GM10266 (cell line): ENCODE measurements at regions not wholly inside any gene's neighbourhood (a gene's known extent, or its start where the extent isn't known, plus 50 kb on each side); places are given as distances from the start of the nearest gene placed in this dataset.

Experiments
- DNase-seq: peaks from one replicate; pipeline ENCODE4 v3.0.0; 2012; ENCODE audit errors: extremely low spot score
- TF ChIP-seq, protein P1 (sequence below): IDR thresholded peaks from 2 replicates; pipeline ENCODE4 v1.5.1; 2012; ENCODE audit warnings: mild to moderate bottlenecking, low read depth; ENCODE audit not compliant: control insufficient read depth, insufficient read depth; ENCODE audit errors: missing control alignments

DNA sequence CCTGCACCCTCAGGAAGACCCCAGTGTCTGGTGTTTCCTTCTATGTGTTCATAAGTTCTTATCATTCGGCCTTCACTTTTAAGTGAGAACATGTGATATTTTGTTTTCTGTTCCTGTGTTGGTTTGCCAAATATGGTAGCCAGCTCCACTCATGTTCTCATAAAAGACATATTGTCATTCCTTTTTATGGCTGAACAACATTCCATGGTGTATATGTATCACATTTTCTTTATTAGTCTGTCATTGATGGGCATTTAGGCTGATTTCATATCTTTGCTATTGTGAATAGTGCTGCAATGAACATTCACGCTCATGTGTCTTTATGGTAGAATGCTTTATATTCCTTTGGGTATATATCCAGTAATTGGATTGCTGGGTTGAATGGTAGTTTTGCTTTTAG, 645.1 kb downstream of the SLC16A7 start:
- TF ChIP-seq, protein P1, sequence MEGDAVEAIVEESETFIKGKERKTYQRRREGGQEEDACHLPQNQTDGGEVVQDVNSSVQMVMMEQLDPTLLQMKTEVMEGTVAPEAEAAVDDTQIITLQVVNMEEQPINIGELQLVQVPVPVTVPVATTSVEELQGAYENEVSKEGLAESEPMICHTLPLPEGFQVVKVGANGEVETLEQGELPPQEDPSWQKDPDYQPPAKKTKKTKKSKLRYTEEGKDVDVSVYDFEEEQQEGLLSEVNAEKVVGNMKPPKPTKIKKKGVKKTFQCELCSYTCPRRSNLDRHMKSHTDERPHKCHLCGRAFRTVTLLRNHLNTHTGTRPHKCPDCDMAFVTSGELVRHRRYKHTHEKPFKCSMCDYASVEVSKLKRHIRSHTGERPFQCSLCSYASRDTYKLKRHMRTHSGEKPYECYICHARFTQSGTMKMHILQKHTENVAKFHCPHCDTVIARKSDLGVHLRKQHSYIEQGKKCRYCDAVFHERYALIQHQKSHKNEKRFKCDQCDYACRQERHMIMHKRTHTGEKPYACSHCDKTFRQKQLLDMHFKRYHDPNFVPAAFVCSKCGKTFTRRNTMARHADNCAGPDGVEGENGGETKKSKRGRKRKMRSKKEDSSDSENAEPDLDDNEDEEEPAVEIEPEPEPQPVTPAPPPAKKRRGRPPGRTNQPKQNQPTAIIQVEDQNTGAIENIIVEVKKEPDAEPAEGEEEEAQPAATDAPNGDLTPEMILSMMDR = no peak
- DNase-seq = no peak

DNA sequence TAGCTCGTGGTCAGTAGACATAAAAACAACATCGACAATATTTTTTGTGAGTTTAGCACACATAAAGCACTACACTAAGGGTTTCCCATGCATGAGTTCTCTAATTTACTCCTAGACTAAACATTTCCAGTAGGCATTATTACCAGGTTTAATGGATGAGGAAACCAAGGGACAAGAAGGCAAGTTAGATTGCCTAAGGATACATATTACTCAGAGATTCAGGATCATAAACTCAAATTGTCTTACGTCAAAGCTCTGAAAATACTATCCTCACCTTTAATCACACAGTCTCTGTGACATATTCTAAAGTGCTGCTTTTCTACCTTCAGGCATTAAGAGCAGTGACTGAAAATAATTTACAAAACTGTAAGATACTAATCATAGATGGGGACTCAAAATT, 655.3 kb downstream of the SLC16A7 start:
- TF ChIP-seq, protein P1 = no peak
- no peak for DNase-seq

DNA sequence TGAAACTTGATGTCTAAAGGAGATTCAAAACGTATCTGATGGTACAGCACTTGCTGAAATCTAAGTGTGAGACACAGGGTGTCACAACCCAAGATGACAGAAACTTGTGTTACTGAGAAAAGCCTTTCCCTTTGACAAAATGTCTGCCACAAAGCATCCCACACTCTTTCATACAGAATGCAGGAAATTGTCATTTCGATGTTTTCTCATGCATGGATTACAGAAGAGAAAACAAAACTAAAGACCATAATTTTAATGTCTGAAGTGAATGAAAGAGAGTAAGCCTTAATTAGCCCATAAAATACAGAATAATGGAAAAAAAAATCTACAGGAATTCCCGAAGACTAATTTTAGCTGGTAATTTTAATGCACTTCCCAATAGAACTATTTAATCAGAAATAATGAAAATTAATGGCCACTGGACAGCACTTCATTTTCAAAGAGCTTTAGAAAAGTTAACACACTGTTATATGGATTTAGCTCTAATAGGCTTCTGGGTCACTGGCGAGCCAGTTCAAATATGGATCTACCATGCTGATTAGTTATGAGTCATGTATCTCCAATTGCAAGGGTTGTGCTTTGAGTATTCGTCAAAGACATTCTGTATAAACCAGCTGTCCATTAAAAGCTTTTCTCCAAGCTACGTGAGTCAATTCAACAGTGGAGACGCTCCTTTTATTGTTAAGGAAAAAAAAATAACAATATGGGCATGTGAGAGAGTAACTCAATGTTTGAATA, 656.7 kb downstream of the SLC16A7 start:
- DNase-seq = no peak
- TF ChIP-seq, protein P1 = no peak

DNA sequence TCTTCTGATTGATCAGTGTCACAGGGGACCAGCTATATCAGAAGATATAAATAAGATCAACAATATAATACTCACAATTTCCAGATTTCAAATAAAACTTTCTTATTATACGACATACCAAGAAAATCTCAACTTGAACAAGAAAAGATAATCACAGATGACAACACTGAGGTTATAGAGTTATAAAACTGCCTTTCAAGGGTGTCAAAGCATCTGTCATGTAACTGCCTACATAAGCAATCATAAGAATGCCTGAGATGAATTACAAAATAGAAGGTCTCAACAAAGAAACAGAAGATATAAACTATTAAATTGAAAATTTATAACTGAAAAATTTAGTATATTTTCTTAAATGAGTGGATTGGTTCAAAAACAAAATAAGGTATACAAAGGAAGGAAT, 659.2 kb downstream of the SLC16A7 start:
- DNase-seq = no peak
- TF ChIP-seq, protein P1 = no peak

DNA sequence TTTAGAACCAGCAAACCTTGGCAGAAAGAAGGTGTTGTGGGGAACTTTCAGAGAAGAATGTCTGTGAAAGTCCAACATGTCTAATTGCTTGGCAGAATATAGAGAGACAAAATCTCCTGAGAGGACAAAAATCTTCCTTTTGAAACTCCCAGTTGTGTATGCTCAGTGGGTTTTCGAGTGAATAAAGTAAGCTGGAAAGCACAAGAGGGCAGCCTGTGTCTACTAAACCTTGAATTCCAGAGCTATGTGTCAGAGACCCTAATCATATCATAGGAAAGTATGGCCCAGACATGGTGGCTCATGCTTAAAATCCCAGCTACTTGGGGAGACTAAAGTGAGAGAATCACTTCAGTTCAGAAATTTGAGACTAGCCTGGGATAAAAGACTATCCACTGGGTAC, 661.2 kb downstream of the SLC16A7 start:
- no peak for DNase-seq
- TF ChIP-seq, protein P1 = no peak

DNA sequence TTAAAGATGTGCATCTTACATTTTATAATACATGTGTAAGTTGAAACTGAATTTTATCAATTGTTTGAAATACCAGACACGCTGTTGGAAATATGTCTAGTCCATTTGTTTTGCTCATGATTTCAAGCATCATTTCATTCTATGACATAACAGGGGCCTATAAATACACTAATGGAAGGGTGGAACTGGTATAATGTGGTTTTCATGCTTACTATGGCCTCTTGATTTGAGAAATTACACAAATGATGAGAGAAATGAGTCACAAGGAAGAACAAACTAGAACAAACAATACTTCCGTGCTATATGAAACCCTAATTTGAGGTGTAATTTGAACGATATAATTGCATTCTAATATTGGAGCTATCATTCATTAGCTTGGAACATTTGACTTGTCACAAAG, 663.4 kb downstream of the SLC16A7 start:
- TF ChIP-seq, protein P1 = no peak
- no peak for DNase-seq

DNA sequence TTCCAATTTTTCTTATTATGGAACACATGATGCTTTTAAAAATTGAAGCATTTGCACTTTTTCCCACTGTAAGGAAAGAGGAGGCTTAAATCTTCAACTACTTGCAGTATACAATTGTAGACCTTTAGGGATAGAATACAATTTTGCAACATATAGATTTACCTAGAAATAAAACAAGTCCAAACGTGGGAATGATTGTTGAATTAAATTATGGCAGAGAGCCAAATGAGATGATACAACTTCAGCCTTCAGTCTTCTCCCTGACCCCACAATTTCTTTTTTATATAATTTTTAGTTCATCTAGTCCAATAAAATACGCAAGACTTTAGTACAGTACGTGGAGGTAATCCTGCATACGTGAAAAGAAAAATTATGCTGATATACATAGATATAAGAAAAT, 666.5 kb downstream of the SLC16A7 start:
- DNase-seq = no peak
- TF ChIP-seq, protein P1 = no peak
